HL-60 (cell line): ENCODE measurements at regions not wholly inside any gene's neighbourhood (a gene's known extent, or its start where the extent isn't known, plus 50 kb on each side); places are given as distances from the start of the nearest gene placed in this dataset.
A peak's percentile ranks its signal among the peaks of the same experiment; 100 is the strongest.

ENCODE experiments used
- DNase-seq, 2 experiments: peaks; one replicate each; pipeline ENCODE4 v3.0.0-alpha.2; 2010 to 2020; ENCODE audit warnings: low read depth in 1 of 2, low spot score in 1 of 2
- H3K27ac ChIP-seq: fragments of 250-450 bp; sonication (Bioruptor Pico); replicated peaks from 2 replicates; pipeline ENCODE4 v1.5.1; 2020; ENCODE audit warnings: mild to moderate bottlenecking, moderate library complexity
- H3K27me3 ChIP-seq: fragments of 250-450 bp; sonication (Bioruptor Pico); 2 replicates; pipeline ENCODE4 v1.5.1; 2021; ENCODE audit warnings: mild to moderate bottlenecking, moderate library complexity; ENCODE audit not compliant: insufficient read depth, poor library complexity, severe bottlenecking
- H3K4me3 ChIP-seq: replicated peaks from 2 replicates; pipeline ENCODE4 v1.5.1; 2011; ENCODE audit warnings: mild to moderate bottlenecking, control low read depth, low read length; ENCODE audit not compliant: insufficient read depth
- CTCF ChIP-seq: IDR thresholded peaks from one replicate; pipeline ENCODE4 v1.5.1; 2011; ENCODE audit warnings: low read length, control low read depth, inconsistent platforms; ENCODE audit not compliant: insufficient read depth
- GABPA ChIP-seq: IDR thresholded peaks from 2 replicates; pipeline ENCODE4 v1.6.1; 2012; ENCODE audit warnings: low read depth
- POLR2AphosphoS5 ChIP-seq: IDR thresholded peaks from 2 replicates; pipeline ENCODE4 v1.6.1; 2012; ENCODE audit warnings: low read depth
- SPI1 ChIP-seq: IDR thresholded peaks from 2 replicates; pipeline ENCODE4 v1.6.1; 2012; ENCODE audit warnings: low read depth, mild to moderate bottlenecking, borderline replicate concordance
- TF ChIP-seq, protein P1 (sequence below): IDR thresholded peaks from 2 replicates; pipeline ENCODE4 v1.6.1; 2012; ENCODE audit warnings: low read depth; ENCODE audit not compliant: insufficient replicate concordance

GRCh38 chr15:79593119-79593869 lies 161.2 kb downstream of the MINAR1 start:
- H3K27me3 ChIP-seq: peaks cover 5% of the 10 kb centered on the region
- no peak overlapping the region for H3K4me3 ChIP-seq
- TF ChIP-seq GABPA (no peak), CTCF (no peak), POLR2AphosphoS5 (no peak), SPI1 (no peak)
- TF ChIP-seq, protein P1, sequence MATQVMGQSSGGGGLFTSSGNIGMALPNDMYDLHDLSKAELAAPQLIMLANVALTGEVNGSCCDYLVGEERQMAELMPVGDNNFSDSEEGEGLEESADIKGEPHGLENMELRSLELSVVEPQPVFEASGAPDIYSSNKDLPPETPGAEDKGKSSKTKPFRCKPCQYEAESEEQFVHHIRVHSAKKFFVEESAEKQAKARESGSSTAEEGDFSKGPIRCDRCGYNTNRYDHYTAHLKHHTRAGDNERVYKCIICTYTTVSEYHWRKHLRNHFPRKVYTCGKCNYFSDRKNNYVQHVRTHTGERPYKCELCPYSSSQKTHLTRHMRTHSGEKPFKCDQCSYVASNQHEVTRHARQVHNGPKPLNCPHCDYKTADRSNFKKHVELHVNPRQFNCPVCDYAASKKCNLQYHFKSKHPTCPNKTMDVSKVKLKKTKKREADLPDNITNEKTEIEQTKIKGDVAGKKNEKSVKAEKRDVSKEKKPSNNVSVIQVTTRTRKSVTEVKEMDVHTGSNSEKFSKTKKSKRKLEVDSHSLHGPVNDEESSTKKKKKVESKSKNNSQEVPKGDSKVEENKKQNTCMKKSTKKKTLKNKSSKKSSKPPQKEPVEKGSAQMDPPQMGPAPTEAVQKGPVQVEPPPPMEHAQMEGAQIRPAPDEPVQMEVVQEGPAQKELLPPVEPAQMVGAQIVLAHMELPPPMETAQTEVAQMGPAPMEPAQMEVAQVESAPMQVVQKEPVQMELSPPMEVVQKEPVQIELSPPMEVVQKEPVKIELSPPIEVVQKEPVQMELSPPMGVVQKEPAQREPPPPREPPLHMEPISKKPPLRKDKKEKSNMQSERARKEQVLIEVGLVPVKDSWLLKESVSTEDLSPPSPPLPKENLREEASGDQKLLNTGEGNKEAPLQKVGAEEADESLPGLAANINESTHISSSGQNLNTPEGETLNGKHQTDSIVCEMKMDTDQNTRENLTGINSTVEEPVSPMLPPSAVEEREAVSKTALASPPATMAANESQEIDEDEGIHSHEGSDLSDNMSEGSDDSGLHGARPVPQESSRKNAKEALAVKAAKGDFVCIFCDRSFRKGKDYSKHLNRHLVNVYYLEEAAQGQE: no peak
- DNase-seq: no peak
- H3K27ac ChIP-seq: no peak overlapping the region

DNA sequence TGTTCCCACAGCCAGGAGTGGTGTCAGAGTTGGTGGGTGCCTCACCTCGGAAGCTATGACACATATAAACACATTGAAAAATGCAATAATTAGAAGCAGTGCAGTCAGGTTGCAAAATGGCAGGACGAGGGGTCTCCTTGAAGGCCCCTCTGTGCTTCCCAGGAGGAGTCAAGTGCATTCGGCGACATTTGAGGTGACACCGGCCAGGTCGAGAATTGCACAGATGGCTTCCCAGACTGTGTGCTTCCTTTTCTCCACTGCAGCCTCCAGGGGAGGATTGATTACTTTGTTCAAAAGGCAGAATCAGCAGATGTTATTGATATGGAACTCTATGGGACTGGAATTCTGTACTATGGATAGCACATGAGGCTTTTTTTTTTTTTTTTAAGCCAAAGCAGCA lies 163.2 kb downstream of the MINAR1 start:
- no peak overlapping the region for H3K4me3 ChIP-seq
- no peak overlapping the region; the same call in 1 of the 2 replicates for H3K27ac ChIP-seq
- no peak for DNase-seq
- H3K27me3 ChIP-seq: peaks cover 5% of the 10 kb centered on the region
- TF ChIP-seq, protein P1: no peak
- TF ChIP-seq SPI1 (no peak), GABPA (no peak), CTCF (no peak), POLR2AphosphoS5 (no peak)

DNA sequence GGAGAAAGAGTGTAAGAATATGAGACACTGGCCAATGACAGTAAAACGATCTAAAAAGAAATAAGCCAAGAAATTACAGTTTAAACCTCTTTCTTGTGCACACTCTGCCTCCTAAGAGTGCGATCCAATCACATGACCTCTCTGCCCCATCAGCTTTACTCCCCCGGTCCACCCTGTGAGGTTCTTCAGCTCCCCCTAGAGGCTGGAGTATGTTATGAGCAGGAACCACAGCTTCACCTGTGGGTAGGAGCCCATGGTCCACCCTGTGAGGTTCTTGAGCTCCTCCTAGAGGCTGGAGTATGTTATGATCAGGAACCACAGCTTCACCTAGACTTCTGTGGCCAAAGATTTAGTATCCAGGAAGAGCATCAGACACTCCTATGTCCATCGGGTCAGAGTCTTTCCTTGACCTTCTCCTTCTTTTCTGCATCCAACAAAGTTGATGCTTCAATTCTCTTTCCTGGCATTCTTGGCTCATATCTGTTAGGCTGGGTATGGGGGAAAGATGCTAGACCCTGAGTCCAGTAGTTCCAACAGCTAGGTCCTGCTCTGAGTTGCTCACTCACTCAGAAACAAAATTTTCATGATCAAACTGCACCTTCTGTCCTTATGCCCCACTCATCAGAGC lies 164.0 kb downstream of the MINAR1 start:
- H3K27me3 ChIP-seq: peaks cover 5% of the 10 kb centered on the region
- DNase-seq: peak; percentile 87 to 91

More for the DNA sequence above, 164.0 kb downstream of the MINAR1 start:
- H3K27ac ChIP-seq: peak overlapping the region; percentile 18; the same call in 1 of the 2 replicates
- H3K4me3 ChIP-seq: no peak overlapping the region
- TF ChIP-seq GABPA (no peak), CTCF (peak; percentile 97), SPI1 (no peak)
